ENCODE measurements at regions not wholly inside any gene's neighbourhood (a gene's known extent, or its start where the extent isn't known, plus 50 kb on each side); places are given as distances from the start of the nearest gene placed in this dataset.

- DNase-seq (ENCODE audit: low spot score), result no peak
Observed at GRCh38 chr10:28810057-28810870, 132.9 kb downstream of the BAMBI start.

GRCh38 chr10:28811639-28812349 lies 134.5 kb downstream of the BAMBI start:
- DNase-seq (ENCODE audit: low spot score), result no peak

- no peak for DNase-seq (ENCODE audit: low spot score)
Observed at GRCh38 chr10:28812384-28813372, 135.4 kb downstream of the BAMBI start.

- DNase-seq (ENCODE audit: low spot score), result no peak
Observed at GRCh38 chr10:28815681-28816080, 138.4 kb downstream of the BAMBI start.

- DNase-seq (ENCODE audit: low spot score), result no peak
Observed at GRCh38 chr10:28822719-28823464, 145.6 kb downstream of the BAMBI start.

- DNase-seq (ENCODE audit: low spot score), result no peak
Observed at GRCh38 chr10:28823501-28824075, 146.3 kb downstream of the BAMBI start.

GRCh38 chr10:28833313-28833712 lies 156.0 kb downstream of the BAMBI start:
- no peak for DNase-seq (ENCODE audit: low spot score)

GRCh38 chr10:28836435-28836743 lies 159.1 kb downstream of the BAMBI start:
- DNase-seq (ENCODE audit: low spot score), result no peak

GRCh38 chr10:28837613-28838390 lies 160.5 kb downstream of the BAMBI start:
- no peak for DNase-seq (ENCODE audit: low spot score)

GRCh38 chr10:28838908-28839307 lies 161.6 kb downstream of the BAMBI start:
- DNase-seq (ENCODE audit: low spot score), result no peak

GRCh38 chr10:28839600-28840007 lies 162.3 kb downstream of the BAMBI start:
- no peak for DNase-seq (ENCODE audit: low spot score)

GRCh38 chr10:28840202-28840601 lies 162.9 kb downstream of the BAMBI start:
- DNase-seq (ENCODE audit: low spot score), result no peak

GRCh38 chr10:28840971-28841370 lies 163.7 kb downstream of the BAMBI start:
- no peak for DNase-seq (ENCODE audit: low spot score)

GRCh38 chr10:28841625-28842024 lies 164.3 kb downstream of the BAMBI start:
- DNase-seq (ENCODE audit: low spot score), result no peak

- no peak for DNase-seq (ENCODE audit: low spot score)
Observed at GRCh38 chr10:28842321-28842720, 165.0 kb downstream of the BAMBI start.

GRCh38 chr10:28845009-28845682 lies 167.8 kb downstream of the BAMBI start:
- no peak for DNase-seq (ENCODE audit: low spot score)

- DNase-seq (ENCODE audit: low spot score), result no peak
Observed at GRCh38 chr10:28849309-28849708, 172.0 kb downstream of the BAMBI start.

- DNase-seq (ENCODE audit: low spot score), result no peak
Observed at GRCh38 chr10:28849821-28850220, 172.5 kb downstream of the BAMBI start.

GRCh38 chr10:28850784-28851183 lies 173.5 kb downstream of the BAMBI start:
- DNase-seq (ENCODE audit: low spot score), result no peak

GRCh38 chr10:28853195-28853594 lies 175.9 kb downstream of the BAMBI start:
- no peak for DNase-seq (ENCODE audit: low spot score)

Data from HT-29 (cell line).